HG03460 (cell line): ENCODE measurements at regions not wholly inside any gene's neighbourhood (a gene's known extent, or its start where the extent isn't known, plus 50 kb on each side); places are given as distances from the start of the nearest gene placed in this dataset.
"Not testable (repeated sequence)": the region's sequence is repeated elsewhere in the genome, so short reads cannot be mapped to it uniquely, and the experiment has no call there.

ENCODE experiments used
- ATAC-seq: cut with Tn5 transposase; IDR thresholded peaks from one replicate; pipeline ENCODE4 v1.9.1; 2021; ENCODE audit not compliant: unreplicated experiment

DNA sequence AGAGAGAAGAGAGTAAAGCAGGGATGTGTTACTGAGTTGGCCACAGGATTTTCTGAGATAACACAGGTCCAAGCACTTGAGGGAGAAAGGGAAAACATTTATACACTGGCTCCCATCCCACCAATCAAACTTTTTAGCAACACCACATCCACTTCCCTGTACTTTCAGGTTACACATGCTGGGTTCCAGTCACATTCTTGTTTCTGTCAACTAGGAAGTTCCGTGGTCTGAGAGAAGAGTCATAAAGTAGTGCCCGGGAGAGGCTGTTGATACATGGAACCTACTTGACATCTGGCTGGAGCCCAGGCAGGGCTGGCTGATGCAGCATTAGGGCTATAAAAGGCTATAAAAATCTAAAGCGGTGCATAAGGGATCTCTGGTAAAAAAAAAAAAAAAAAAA, 473.9 kb upstream of the COX7C start:
- ATAC-seq: no peak

DNA sequence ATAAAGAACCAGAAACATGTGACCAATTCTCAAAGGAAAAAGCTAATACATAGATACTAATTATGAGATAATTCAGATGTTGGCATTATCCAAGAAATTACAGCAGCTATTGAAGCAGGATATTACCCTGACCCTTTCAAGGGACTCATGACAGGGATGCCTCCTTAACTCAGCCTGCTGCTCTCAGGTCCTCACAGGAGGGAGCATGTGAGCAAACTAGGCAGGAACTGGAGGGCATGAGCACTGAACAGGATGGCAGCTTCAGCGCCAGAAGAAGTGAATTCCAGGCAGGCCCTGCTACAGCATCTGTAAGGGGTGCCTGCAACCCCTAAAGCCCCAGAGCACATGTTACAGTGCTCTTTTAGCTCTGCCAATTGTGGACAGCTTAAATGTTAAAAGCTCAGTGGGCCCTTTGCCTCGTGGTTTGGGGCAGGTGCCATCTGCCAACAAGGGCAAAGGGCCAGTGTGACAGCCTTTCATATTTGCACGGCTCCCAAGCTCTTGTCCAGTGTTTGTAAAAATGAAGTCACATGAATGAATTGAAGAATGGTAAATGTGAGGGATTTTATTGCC, 464.7 kb upstream of the COX7C start:
- ATAC-seq: no peak

DNA sequence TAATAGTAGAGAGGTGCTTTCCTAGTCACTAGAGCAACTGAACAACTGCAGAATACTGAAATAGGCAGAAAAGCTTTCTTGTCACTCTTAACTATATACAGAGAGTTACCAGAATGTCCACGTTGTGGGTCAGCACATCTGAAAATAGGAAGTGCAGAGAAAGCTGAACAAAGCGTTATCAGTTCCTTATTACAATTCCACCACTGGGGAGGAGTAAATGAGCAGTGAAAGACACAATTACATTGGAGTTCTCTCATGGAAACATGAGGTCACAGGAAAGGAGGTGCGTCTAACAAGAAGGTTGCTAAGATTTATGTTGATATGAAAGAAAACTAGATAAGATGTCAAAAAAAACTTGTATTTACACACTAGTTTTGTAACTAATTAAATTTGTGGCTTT, 461.9 kb upstream of the COX7C start:
- ATAC-seq: no peak

DNA sequence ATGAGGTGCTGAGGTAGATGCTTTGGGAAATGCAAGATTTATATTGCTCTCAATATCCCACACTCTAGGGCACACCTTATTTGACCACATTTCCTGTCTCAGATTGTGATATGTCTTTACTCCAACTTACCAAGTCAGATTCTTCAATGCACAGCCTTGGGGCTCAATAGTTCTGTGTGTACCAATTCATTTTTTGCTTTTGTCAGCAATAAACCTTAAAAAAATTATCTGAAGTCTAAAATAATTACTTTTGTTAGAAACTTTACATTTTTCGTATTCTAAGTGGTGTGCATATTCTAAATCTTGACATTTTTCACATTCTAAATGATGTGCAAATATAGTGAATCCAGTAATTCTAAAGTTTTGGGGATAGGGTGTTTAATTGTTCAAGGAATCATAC, 447.5 kb upstream of the COX7C start:
- no peak for ATAC-seq

DNA sequence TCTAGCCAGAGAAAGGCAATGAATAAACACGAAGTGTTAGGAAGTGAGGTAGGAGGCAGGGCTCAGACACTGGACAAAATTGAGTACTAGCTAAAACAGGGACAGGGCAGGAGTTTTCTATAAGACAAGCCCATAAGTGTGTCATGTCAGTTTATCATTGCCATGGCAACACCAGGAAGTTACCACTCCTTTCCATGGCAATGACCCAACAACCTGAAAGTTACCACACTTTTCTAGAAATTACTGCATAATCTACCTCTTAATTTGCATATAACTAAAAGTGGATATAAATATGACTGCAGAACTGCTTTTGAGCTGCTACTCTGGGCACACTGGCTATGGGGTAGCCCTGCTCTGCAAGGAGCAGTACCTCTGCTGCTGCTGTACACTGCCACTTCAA, 442.5 kb upstream of the COX7C start:
- ATAC-seq: peak; percentile 89

DNA sequence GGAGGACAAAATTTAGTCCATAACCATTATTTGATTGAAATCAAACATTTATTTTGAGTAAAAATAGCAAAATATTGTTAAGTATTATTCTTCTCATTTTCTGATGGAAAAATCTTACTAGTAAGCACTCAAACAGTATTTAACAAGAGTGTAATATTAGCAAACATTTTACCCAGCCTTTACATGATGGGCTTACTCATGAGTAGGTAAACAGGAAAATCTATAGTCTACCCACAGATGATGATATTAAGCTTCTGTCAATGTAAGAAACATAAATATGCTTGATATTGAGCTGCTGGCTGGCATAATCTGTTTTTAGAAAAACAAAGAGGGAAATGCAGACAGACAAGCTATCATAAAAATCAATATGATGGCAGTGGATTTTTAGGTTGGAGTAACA, 418.5 kb upstream of the COX7C start:
- no peak for ATAC-seq

DNA sequence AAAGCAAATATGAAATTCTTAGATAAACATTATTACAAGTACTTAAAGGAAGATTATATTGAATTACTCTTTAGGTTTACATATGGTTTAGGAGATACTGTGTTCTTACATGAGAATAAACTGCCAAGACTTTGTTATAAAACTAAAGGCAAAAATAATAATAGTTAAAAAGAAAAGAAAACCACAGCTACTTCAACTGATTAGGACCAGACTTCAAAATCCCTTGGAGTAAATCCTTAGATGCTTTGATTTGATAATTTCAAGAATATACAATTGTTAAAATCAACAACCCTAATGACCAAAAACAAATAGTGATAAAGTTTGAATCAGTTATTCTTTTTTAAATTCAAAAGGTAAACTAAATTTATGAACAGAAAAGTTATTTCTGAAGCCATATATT, 389.6 kb upstream of the COX7C start:
- ATAC-seq: no peak

DNA sequence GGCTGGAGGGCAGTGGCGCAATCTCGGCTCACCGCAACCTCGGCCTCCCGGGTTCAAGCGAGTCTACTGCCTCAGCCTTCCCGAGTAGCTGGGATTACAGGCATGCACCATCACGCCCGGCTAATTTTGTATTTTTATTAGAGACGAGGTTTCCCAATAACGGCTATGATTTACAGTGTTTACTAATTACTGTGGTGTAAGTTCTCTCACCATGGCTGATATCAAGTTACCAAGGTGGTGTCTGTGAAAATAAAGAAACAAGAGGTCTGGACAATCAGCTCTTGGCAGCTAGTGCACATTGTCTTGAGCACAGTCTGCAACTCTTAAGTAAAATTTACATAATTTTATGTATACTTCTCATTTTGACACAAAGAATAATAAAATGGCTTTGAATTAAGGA, 385.5 kb upstream of the COX7C start:
- ATAC-seq: no peak

DNA sequence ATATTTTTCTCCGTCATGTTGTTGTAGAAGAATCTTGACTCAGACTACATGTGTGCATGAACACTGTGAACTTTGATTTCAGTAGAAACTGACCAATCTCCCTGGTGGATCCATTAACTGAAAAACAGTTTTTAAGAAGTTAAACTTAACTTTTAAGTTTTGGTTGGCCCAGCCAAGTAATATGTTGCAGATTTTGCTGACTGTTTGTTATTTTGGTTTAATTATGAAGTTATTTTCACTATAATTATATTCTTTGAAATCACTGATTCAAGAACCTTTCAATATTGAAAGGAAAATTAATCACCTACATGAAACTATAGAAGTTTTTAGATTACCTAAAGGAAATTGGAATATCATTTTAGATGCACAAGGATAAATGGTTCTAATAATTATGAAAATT, 373.6 kb upstream of the COX7C start:
- no peak for ATAC-seq

DNA sequence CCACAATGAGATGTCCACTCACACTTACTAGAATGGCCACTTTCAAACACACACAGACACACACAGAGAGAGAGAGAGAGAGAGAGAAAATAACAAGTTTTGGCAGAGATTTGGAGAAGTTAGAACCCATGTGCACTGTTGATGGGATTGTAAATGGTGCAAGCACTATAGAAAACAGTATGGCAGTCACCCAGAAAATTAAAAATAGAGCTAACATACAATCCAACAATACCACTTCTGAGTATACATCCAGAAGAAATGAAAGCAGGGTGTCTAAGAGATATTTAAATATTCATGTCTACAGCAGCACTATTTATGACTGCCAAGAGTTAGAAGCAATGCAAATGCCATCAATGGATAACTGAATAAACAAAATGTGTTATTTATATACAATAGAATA, 359.9 kb upstream of the COX7C start:
- no peak for ATAC-seq

DNA sequence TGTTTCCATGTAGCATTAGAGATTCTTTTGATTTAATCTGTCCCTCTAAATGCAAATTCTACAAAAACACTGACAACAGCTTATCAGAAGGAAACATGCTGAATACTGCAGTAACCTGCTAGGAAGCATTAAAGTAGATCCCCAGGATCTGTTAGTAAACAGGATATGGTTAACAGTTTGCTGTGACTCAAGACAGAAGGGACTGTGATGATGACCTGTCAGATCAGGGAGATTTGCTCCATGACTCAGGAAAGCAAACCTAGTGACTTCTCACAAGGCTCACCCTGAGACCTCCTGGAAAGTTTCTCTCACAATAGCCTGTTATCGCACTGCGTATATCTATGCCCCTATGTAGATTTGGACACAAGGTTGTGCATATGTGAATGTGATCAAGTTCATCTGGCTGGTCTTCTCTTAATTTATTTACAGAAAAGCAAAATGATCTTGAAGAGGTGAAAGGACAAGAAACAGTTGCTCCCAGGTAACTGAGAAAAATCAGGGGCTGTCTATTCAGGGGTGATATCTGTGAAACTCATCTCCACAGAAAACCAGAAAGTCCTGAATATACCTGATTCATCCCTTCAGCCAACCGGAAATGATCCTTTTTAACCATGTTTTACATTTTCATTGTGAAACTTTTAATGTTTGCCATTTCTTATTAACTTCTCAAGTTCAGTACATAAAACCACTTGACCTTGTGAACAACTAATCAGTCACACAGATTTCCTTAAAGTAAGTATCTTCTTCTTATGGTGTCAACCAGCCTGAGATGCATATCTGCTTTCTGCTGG, 333.1 kb upstream of the COX7C start:
- not testable (repeated sequence) for ATAC-seq

DNA sequence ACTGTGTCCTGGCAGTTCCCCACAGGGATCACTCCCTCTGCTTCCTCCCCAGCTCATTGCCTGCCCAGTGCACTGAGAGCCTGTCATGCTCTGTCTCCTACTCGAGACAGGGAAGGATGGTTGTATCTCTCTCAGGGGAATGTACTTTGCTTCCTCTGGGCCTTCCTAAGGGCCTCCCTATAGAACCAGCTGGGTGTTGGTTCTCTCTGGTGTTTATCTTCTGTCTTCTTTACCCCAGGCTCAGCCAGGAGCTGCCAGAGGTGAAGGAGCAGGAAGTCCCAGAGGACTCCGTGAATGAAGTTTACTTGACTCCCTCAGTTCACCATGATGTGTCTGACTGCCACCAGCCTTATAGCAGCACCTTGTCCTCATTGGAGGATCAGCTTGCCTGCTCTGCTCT, 330.3 kb upstream of the COX7C start:
- not testable (repeated sequence) for ATAC-seq

DNA sequence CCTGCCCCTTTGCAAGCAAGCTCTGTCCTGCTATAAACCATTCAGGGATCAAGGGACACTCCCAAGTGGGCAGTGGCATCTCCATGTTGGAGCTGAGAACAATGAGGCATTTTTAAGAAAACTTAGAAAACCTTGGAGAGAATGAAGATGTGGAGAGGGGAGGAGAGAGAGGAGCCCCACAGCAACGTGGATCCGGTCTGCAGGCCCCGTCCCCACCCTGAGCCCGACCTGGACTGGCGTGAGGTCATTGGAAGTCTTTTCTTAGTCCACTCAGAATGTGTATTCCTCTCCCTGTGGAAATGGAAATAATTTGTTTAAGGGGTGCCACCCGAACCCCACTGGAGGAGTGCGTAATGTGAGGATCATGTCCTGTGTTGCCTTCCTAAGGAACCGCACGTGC, 328.0 kb upstream of the COX7C start:
- not testable (repeated sequence) for ATAC-seq

DNA sequence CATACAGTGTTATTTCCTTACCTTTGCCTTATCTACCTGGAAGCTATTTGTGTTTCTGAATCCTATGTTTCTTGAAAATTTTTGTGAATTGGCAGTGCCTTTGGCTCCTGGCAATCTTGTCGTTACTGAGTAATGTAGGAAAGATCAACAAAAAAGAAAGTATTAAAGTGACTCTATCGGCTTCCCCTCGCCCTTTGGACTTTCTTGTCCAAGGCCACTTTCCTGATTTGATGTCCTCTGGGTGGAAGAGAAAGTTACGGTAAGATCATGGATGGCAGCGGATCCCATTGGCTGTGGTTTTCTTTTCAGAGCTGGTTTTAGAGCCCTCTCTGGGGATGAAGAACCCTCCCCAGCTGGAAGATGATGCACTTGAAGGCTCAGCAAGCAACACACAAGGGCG, 324.9 kb upstream of the COX7C start:
- not testable (repeated sequence) for ATAC-seq

DNA sequence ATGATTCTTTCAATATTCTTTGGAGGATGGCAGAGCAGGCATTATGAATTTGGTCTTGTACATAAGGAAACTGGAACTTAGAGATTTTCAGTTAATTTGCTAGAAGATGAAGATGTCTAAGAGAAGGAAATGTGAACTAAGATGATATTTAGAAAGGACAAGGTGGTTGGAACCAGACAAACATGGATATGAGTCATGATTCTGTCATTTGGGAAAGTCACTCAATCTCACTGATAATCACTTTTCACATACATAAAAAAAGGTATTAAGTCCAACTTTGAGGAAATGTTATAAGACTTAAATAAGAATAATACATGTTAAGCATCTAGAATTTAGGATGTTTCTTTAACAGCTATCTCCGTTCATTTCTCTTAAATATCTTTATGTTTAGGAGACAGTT, 315.1 kb upstream of the COX7C start:
- ATAC-seq: not testable (repeated sequence)

DNA sequence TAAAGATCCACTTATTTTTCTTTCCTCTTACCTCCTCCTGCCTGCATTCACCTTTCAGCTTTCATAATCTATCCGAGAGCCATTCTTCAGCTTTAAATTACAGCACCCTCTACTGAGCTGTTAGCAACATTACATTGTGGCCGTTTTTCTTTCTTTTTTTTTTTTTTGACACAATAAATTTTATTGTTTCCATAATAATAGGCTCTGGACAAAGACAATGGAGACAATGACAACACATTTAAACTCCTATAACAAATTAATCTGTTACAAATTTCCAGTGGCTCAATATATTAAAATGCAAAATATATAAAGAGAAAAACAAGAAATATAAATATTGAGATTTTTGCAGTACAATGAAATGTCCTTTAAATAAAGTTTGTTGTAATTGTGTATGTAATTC, 312.7 kb upstream of the COX7C start:
- ATAC-seq: not testable (repeated sequence)

DNA sequence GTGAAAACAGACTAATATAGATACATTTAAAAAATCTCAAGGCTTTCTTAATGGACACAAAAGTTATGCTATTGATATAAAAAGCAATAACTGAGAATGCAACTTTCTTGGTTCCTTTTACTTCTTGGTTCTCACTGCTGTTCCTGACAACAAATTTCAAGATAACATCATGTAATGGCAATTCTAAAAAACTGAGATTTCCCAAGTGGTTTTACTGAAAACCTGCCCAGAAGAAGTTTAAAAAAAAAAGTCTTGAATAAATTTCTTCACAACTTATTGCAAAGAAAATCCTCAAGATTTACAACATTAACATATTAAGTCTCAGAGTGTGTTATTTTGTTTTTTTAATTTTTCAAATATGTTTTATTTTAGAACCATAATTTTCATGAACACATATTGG, 302.8 kb upstream of the COX7C start:
- ATAC-seq: no peak

DNA sequence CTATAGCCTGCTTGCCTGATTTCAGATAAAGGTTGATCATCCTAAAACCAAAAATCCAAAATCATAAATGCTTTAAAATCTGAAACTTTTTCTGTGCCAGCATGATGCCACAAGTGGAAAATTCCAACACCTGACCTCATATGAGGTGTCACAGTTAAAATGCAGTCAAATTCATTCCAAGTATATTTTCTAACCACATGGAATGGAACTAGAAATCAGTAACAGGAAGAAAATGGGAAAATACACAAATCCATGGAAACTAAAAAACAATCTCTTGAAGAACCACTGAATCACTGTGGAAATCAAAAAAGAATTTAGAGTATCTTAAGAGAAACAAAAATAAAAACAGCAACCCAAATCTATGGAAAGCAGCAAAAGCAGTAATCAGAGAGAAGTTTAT, 297.5 kb upstream of the COX7C start:
- no peak for ATAC-seq

DNA sequence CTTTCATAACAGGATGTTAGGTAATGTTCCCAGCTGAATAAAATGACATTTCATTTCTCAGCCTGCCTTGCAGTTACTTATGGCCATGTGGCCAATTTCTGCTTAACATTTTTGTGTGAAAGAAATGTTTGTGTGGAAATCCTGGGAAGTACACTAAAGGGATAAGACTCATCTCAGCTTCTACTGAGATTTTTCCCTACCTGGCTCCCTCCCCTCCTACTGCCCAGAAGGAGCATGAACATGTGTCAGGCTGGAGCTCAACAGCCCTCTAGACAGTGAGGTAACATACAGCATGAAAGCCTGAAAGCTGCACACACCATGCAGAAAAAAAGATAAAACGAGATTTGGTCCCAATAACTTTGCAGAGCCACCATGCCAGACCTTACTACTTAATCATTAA, 288.4 kb upstream of the COX7C start:
- no peak for ATAC-seq

DNA sequence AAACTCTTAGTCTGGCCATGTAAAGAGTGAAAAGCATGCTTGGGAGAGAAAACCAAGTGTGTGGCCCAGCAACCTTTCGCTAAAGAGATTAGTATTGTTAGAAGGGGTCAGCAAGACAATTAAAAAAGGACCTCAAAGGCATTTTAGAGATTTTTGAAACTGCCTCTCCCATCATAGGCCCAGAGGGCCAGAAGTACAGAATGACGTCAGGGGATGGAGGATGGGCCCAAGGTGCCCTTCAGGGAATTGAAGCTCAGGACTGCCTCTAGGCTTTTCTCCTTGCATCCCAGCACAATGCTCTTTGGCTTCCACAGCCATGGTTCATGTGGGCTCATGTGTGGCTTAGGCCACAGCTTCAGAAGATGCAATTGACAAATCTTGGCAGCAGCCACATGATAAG, 287.0 kb upstream of the COX7C start:
- no peak for ATAC-seq

DNA sequence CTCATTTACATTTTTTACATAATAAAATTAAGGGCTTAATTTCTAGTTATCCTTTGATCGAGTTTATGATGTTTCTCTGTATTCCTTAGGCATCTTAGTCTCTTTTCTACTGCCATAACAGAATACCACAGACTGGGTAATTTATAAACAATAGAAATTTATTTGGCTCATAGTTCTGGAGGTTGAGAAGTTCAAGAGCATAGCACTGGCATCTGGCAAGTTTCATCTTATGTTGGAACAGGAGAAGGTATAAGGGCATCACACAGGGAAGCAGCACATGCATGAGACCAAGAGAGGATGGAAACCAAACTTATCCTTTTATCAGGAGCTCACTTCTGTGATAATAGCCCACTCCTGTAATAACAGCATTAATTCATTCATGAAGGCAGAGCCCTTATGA, 284.9 kb upstream of the COX7C start:
- ATAC-seq: no peak

DNA sequence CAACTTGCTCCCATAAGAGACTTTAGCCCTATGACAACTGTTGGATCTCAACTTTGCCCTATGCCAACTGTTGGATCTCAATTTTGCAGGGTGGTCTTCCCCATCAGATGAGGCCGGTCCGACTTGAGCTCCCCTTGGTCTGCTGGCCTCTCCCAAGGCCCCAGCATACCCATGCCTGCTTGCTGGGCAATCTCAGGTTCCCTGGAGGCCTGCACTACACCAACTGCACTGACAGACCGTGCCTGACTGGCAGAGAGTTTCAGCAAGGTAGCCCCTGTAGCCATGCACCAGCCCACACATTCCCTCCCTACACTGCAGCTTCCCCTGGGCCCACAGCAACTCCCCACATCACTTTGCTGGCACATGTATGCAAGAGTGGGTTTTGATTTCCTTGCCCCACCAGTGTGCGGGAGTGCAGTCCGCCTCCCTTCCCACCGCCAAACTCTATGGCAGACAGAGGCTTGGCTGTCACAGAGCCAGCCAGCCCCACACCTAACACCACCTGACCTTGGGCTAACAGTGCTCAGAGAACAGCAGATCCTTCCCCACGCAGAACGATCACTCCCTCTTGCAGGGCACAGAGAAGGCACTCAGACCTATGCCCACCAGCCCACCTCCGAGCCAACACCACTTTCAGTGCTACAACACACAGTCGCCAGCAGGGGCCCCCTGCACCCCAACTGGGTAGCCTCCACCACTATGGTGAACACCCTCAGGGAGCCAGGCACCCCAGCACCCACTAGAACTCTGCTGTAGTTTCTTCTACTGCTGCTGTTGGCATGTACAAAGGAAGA, 279.9 kb upstream of the COX7C start:
- ATAC-seq: no peak
